ENCODE measurements at regions not wholly inside any gene's neighbourhood (a gene's known extent, or its start where the extent isn't known, plus 50 kb on each side); places are given as distances from the start of the nearest gene placed in this dataset.

GRCh38 chr1:208513799-208514198, 269.6 kb upstream of the PLXNA2 start:
- DNase-seq (ENCODE audit: low read depth) = no peak

- DNase-seq (ENCODE audit: low read depth) = no peak
Measured at GRCh38 chr1:208515129-208515528, 270.9 kb upstream of the PLXNA2 start.

GRCh38 chr1:208516780-208517179, 272.6 kb upstream of the PLXNA2 start:
- DNase-seq (ENCODE audit: low read depth) = no peak

GRCh38 chr1:208520438-208521099, 276.4 kb upstream of the PLXNA2 start:
- no peak for DNase-seq (ENCODE audit: low read depth)

GRCh38 chr1:208521534-208521933, 277.4 kb upstream of the PLXNA2 start:
- no peak for DNase-seq (ENCODE audit: low read depth)

- no peak for DNase-seq (ENCODE audit: low read depth)
Measured at GRCh38 chr1:208523007-208523406, 278.8 kb upstream of the PLXNA2 start.

GRCh38 chr1:208524376-208524775, 280.2 kb upstream of the PLXNA2 start:
- DNase-seq (ENCODE audit: low read depth) = no peak

GRCh38 chr1:208524925-208525324, 280.7 kb upstream of the PLXNA2 start:
- peak; percentile 1 for DNase-seq (ENCODE audit: low read depth)

GRCh38 chr1:208525417-208525816, 281.2 kb upstream of the PLXNA2 start:
- DNase-seq (ENCODE audit: low read depth) = no peak

- no peak for DNase-seq (ENCODE audit: low read depth)
Measured at GRCh38 chr1:208526613-208527125, 282.5 kb upstream of the PLXNA2 start.

- no peak for DNase-seq (ENCODE audit: low read depth)
Measured at GRCh38 chr1:208527156-208527555, 283.0 kb upstream of the PLXNA2 start.

- DNase-seq (ENCODE audit: low read depth) = no peak
Measured at GRCh38 chr1:208528578-208529240, 284.5 kb upstream of the PLXNA2 start.

- DNase-seq (ENCODE audit: low read depth) = no peak
Measured at GRCh38 chr1:208531003-208531750, 287.0 kb upstream of the PLXNA2 start.

GRCh38 chr1:208533746-208534598, 289.8 kb upstream of the PLXNA2 start:
- no peak for DNase-seq (ENCODE audit: low read depth)

GRCh38 chr1:208534599-208534897, 290.4 kb upstream of the PLXNA2 start:
- no peak for DNase-seq (ENCODE audit: low read depth)

- DNase-seq (ENCODE audit: low read depth) = no peak
Measured at GRCh38 chr1:208534979-208535378, 290.8 kb upstream of the PLXNA2 start.

GRCh38 chr1:208535511-208535910, 291.3 kb upstream of the PLXNA2 start:
- no peak for DNase-seq (ENCODE audit: low read depth)

- DNase-seq (ENCODE audit: low read depth) = no peak
Measured at GRCh38 chr1:208536212-208536611, 292.0 kb upstream of the PLXNA2 start.

GRCh38 chr1:208537198-208537597, 293.0 kb upstream of the PLXNA2 start:
- DNase-seq (ENCODE audit: low read depth) = no peak

- DNase-seq (ENCODE audit: low read depth) = no peak
Measured at GRCh38 chr1:208538078-208538477, 293.9 kb upstream of the PLXNA2 start.

- DNase-seq (ENCODE audit: low read depth) = no peak
Measured at GRCh38 chr1:208538587-208538986, 294.4 kb upstream of the PLXNA2 start.

- no peak for DNase-seq (ENCODE audit: low read depth)
Measured at GRCh38 chr1:208540724-208541123, 296.5 kb upstream of the PLXNA2 start.
